IPS-15b (cell line): ENCODE measurements at regions not wholly inside any gene's neighbourhood (a gene's known extent, or its start where the extent isn't known, plus 50 kb on each side); places are given as distances from the start of the nearest gene placed in this dataset.

Experiments
- H3K27me3 ChIP-seq: one replicate; pipeline ENCODE4 v1.6.1; 2013; ENCODE audit warnings: low read length; ENCODE audit not compliant: control insufficient read depth, insufficient read depth
- H3K36me3 ChIP-seq: one replicate; pipeline ENCODE4 v1.6.1; 2013; ENCODE audit warnings: low read length; ENCODE audit not compliant: control insufficient read depth, insufficient read depth
- H3K4me1 ChIP-seq: one replicate; pipeline ENCODE4 v1.6.1; 2013; ENCODE audit warnings: mild to moderate bottlenecking, low read length; ENCODE audit not compliant: control insufficient read depth, insufficient read depth
- H3K4me3 ChIP-seq: one replicate; pipeline ENCODE4 v1.5.1; 2013; ENCODE audit warnings: low read depth, low read length
- H3K9ac ChIP-seq: one replicate; pipeline ENCODE4 v1.6.1; 2013; ENCODE audit warnings: low read depth, mild to moderate bottlenecking, low read length
- H3K9me3 ChIP-seq: one replicate; pipeline ENCODE4 v1.6.1; 2013; ENCODE audit warnings: mild to moderate bottlenecking, low read length; ENCODE audit not compliant: control insufficient read depth, insufficient read depth

DNA sequence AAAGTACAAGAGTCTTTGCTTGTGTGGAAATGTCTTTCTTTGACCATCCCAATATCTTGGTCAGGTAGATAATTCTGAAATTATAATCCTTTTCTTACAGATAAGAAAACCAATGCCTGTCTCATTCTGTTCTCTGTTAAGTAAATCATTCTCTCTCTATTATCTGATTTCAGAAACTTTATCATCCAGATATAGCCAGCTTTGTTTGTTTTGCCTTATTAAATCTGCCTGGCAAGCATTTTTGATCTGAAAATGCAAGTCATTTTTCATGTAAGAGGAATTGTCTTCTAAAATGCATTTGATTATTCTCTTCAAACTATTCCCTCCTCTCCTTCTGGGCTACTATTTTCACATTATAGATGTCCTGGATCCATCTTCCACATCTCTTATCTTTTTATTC, 625.5 kb downstream of the CCDC171 start:
- Histone ChIP-seq H3K4me1 (no peaks in the 10 kb centered on the region), H3K4me3 (no peak overlapping the region), H3K36me3 (no peaks in the 10 kb centered on the region), H3K27me3 (no peaks in the 10 kb centered on the region), H3K9me3 (no peaks in the 10 kb centered on the region), H3K9ac (no peak overlapping the region)

DNA sequence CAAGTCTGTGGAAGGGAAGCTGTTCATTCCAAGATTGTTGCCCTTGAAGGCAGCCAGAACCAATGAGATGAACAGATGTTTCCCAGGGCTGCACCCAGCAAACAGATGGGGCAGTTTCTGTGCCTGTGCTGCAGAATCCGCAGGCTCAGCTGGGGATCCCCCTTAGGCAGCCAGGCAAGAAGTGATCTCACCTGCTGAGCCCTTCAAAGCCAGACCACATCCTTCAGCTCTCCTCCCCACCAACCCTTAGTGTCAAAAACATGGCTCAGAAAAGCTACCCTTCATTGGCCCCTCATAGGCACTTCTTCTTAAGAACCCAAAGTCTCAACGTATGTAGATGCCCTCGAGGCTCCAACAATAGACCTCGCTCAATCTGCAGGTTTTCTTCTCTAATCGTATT, 626.7 kb downstream of the CCDC171 start:
- Histone ChIP-seq H3K4me3 (no peak overlapping the region), H3K27me3 (no peaks in the 10 kb centered on the region), H3K36me3 (no peaks in the 10 kb centered on the region), H3K9me3 (no peaks in the 10 kb centered on the region), H3K4me1 (no peaks in the 10 kb centered on the region), H3K9ac (no peak overlapping the region)

- H3K27me3 ChIP-seq = no peaks in the 10 kb centered on the region
- no peaks in the 10 kb centered on the region for H3K36me3 ChIP-seq
- no peaks in the 10 kb centered on the region for H3K9me3 ChIP-seq
- H3K4me3 ChIP-seq = no peak overlapping the region
- H3K4me1 ChIP-seq = no peaks in the 10 kb centered on the region
- H3K9ac ChIP-seq = no peak overlapping the region
These were observed 627.2 kb downstream of the CCDC171 start for GRCh38 chr9:16180091-16180490.

DNA sequence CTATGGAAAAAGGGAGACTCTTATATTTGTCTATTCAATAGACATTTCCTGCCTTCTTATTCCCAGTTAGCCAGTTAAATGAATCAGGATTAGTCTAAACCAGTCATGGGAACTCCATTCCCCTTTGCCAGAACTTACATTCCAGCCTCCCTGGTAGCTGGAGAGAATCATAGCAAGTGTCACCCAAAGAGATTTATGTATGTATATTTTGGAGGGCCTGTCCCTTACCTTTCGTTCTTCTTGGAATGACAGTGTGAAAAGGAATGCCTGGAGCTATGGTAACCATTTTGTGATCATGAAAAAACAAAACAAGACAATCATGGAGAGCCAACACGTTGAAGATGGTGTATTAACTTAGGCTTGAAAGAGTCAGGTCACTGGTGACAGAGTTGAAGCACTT, 627.7 kb downstream of the CCDC171 start:
- no peaks in the 10 kb centered on the region for H3K9me3 ChIP-seq
- H3K36me3 ChIP-seq = no peaks in the 10 kb centered on the region
- no peak overlapping the region for H3K4me3 ChIP-seq
- H3K27me3 ChIP-seq = no peaks in the 10 kb centered on the region
- H3K4me1 ChIP-seq = no peaks in the 10 kb centered on the region
- no peak overlapping the region for H3K9ac ChIP-seq

GRCh38 chr9:16181539-16181938, 628.7 kb downstream of the CCDC171 start:
- H3K9me3 ChIP-seq = no peaks in the 10 kb centered on the region
- H3K4me3 ChIP-seq = no peak overlapping the region
- H3K27me3 ChIP-seq = no peaks in the 10 kb centered on the region
- H3K4me1 ChIP-seq = no peaks in the 10 kb centered on the region
- no peak overlapping the region for H3K9ac ChIP-seq
- no peaks in the 10 kb centered on the region for H3K36me3 ChIP-seq

DNA sequence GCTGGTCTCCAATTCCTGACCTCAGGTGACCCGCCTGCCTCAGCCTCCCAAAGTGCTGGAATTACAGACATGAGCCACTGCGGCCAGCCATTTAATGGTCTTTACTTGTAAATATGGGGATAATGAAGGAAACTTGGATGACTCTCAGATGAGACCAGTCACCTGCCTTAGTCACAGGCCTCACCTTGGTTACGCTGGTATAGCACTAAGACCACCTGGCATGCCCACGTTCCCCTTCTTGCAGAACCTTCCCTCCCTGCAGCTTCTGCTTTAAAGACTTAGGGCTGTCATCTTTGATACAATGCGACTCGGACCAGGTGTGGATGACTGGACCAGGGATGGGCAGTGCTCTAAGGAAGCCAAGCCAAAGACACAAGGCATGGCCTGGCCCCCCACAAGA, 629.9 kb downstream of the CCDC171 start:
- Histone ChIP-seq H3K4me3 (no peak overlapping the region), H3K4me1 (no peaks in the 10 kb centered on the region), H3K36me3 (no peaks in the 10 kb centered on the region), H3K9me3 (no peaks in the 10 kb centered on the region), H3K27me3 (no peaks in the 10 kb centered on the region), H3K9ac (no peak overlapping the region)

- Histone ChIP-seq H3K9ac (no peak overlapping the region), H3K9me3 (no peaks in the 10 kb centered on the region), H3K4me1 (no peaks in the 10 kb centered on the region), H3K4me3 (no peak overlapping the region), H3K27me3 (no peaks in the 10 kb centered on the region), H3K36me3 (no peaks in the 10 kb centered on the region)
These were observed 632.3 kb downstream of the CCDC171 start for GRCh38 chr9:16184964-16185646.

DNA sequence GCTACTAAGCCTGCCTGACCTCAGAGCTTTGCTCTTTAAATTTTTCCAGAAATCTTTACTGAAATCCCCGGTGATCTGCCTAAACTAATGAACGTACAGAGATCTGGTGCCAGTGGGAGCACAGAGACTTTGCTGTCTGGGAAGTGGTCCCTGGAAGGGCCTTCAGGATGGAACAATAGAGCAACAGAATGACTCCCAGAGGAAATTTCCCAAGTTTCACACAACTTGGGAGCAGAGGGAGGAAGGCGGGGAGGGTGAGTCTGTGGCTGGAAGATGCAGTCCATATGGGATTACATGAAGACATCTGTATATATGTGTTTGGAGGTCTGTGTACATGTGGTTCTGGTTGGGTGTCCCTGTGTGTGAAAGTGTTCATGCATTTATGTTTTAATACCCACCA, 638.3 kb downstream of the CCDC171 start:
- peaks cover 8% of the 10 kb centered on the region for H3K4me1 ChIP-seq
- no peaks in the 10 kb centered on the region for H3K27me3 ChIP-seq
- H3K4me3 ChIP-seq = no peak overlapping the region
- no peak overlapping the region for H3K9ac ChIP-seq
- H3K36me3 ChIP-seq = no peaks in the 10 kb centered on the region
- H3K9me3 ChIP-seq = no peaks in the 10 kb centered on the region

- Histone ChIP-seq H3K4me3 (no peak overlapping the region), H3K4me1 (peaks cover 8% of the 10 kb centered on the region), H3K27me3 (no peaks in the 10 kb centered on the region), H3K9me3 (no peaks in the 10 kb centered on the region), H3K36me3 (no peaks in the 10 kb centered on the region), H3K9ac (no peak overlapping the region)
These were observed 639.0 kb downstream of the CCDC171 start for GRCh38 chr9:16191691-16192402.

- H3K4me3 ChIP-seq = no peak overlapping the region
These were observed 639.7 kb downstream of the CCDC171 start for GRCh38 chr9:16192403-16193017.

DNA sequence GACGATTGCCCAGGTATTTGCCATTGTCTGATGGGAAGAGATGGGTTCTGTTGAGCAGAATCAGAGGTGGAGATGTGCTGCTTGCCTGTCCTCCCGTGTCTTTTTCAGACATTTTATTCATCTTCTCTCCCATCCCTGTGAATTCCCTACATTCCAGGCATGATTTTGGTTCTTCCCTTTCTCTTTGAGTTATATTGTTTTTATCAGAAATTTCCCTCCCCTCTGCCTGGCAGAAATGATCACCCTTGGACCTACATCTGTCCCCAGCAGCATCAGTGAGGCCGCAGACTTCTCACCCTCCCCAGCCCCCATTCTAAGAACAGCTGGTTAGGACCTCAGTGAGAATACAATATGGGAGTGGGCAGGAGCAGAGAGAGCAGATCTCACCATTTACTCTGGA, 640.2 kb downstream of the CCDC171 start:
- H3K4me1 ChIP-seq = peaks cover 8% of the 10 kb centered on the region
- no peaks in the 10 kb centered on the region for H3K27me3 ChIP-seq
- H3K36me3 ChIP-seq = no peaks in the 10 kb centered on the region
- no peaks in the 10 kb centered on the region for H3K9me3 ChIP-seq
- H3K4me3 ChIP-seq = no peak overlapping the region
- no peak overlapping the region for H3K9ac ChIP-seq

More at GRCh38 chr9:16192403-16193017, 639.7 kb downstream of the CCDC171 start:
- H3K9me3 ChIP-seq = no peaks in the 10 kb centered on the region
- H3K4me1 ChIP-seq = peaks cover 8% of the 10 kb centered on the region
- H3K27me3 ChIP-seq = no peaks in the 10 kb centered on the region
- H3K36me3 ChIP-seq = no peaks in the 10 kb centered on the region
- no peak overlapping the region for H3K9ac ChIP-seq

GRCh38 chr9:16196206-16196605, 643.4 kb downstream of the CCDC171 start:
- Histone ChIP-seq H3K36me3 (no peaks in the 10 kb centered on the region), H3K9me3 (no peaks in the 10 kb centered on the region), H3K4me3 (no peak overlapping the region), H3K9ac (no peak overlapping the region), H3K4me1 (peaks cover 8% of the 10 kb centered on the region), H3K27me3 (no peaks in the 10 kb centered on the region)
